ENCODE measurements at regions not wholly inside any gene's neighbourhood (a gene's known extent, or its start where the extent isn't known, plus 50 kb on each side); places are given as distances from the start of the nearest gene placed in this dataset.

- Mint-ChIP-seq H3K27ac (ENCODE audit: unreplicated experiment) (no peak overlapping the region), H3K36me3 (ENCODE audit: unreplicated experiment) (no peaks in the 10 kb centered on the region), H3K27me3 (ENCODE audit: unreplicated experiment) (no peaks in the 10 kb centered on the region), H3K4me1 (ENCODE audit: low read depth, unreplicated experiment) (no peaks in the 10 kb centered on the region), H3K9me3 (ENCODE audit: unreplicated experiment) (no peaks in the 10 kb centered on the region), H3K4me3 (ENCODE audit: unreplicated experiment) (no peak overlapping the region)
- TF ChIP-seq CTCF (IDR thresholded peaks at IDR 0.05; ENCODE audit: partially characterized antibody, unreplicated experiment), result no peak
- DNase-seq, result no peak
These were observed 250.0 kb downstream of the EPM2A start for GRCh38 chr6:145485288-145485687.

GRCh38 chr6:145486306-145486705, 249.0 kb downstream of the EPM2A start:
- H3K9me3 Mint-ChIP-seq (ENCODE audit: unreplicated experiment), result no peaks in the 10 kb centered on the region
- no peaks in the 10 kb centered on the region for H3K36me3 Mint-ChIP-seq (ENCODE audit: unreplicated experiment)
- no peaks in the 10 kb centered on the region for H3K27me3 Mint-ChIP-seq (ENCODE audit: unreplicated experiment)
- no peak for TF ChIP-seq CTCF (IDR thresholded peaks at IDR 0.05; ENCODE audit: partially characterized antibody, unreplicated experiment)
- H3K27ac Mint-ChIP-seq (ENCODE audit: unreplicated experiment), result no peak overlapping the region
- no peak for DNase-seq
- H3K4me3 Mint-ChIP-seq (ENCODE audit: unreplicated experiment), result no peak overlapping the region
- no peaks in the 10 kb centered on the region for H3K4me1 Mint-ChIP-seq (ENCODE audit: low read depth, unreplicated experiment)

GRCh38 chr6:145489583-145489982, 245.7 kb downstream of the EPM2A start:
- peaks cover 3% of the 10 kb centered on the region for H3K27me3 Mint-ChIP-seq (ENCODE audit: unreplicated experiment)
- H3K27ac Mint-ChIP-seq (ENCODE audit: unreplicated experiment), result no peak overlapping the region
- H3K4me3 Mint-ChIP-seq (ENCODE audit: unreplicated experiment), result no peak overlapping the region
- H3K9me3 Mint-ChIP-seq (ENCODE audit: unreplicated experiment), result no peaks in the 10 kb centered on the region
- no peaks in the 10 kb centered on the region for H3K36me3 Mint-ChIP-seq (ENCODE audit: unreplicated experiment)
- DNase-seq, result no peak
- no peaks in the 10 kb centered on the region for H3K4me1 Mint-ChIP-seq (ENCODE audit: low read depth, unreplicated experiment)
- no peak for TF ChIP-seq CTCF (IDR thresholded peaks at IDR 0.05; ENCODE audit: partially characterized antibody, unreplicated experiment)

- Mint-ChIP-seq H3K4me3 (ENCODE audit: unreplicated experiment) (no peak overlapping the region), H3K27me3 (ENCODE audit: unreplicated experiment) (peaks cover 3% of the 10 kb centered on the region), H3K4me1 (ENCODE audit: low read depth, unreplicated experiment) (no peaks in the 10 kb centered on the region), H3K36me3 (ENCODE audit: unreplicated experiment) (no peaks in the 10 kb centered on the region), H3K9me3 (ENCODE audit: unreplicated experiment) (no peaks in the 10 kb centered on the region), H3K27ac (ENCODE audit: unreplicated experiment) (no peak overlapping the region)
- no peak for DNase-seq
- TF ChIP-seq CTCF (IDR thresholded peaks at IDR 0.05; ENCODE audit: partially characterized antibody, unreplicated experiment), result no peak
These were observed 245.3 kb downstream of the EPM2A start for GRCh38 chr6:145490068-145490467.

- no peak overlapping the region for H3K27ac Mint-ChIP-seq (ENCODE audit: unreplicated experiment)
- no peaks in the 10 kb centered on the region for H3K4me1 Mint-ChIP-seq (ENCODE audit: low read depth, unreplicated experiment)
- no peak for TF ChIP-seq CTCF (IDR thresholded peaks at IDR 0.05; ENCODE audit: partially characterized antibody, unreplicated experiment)
- H3K27me3 Mint-ChIP-seq (ENCODE audit: unreplicated experiment), result peaks cover 3% of the 10 kb centered on the region
- H3K4me3 Mint-ChIP-seq (ENCODE audit: unreplicated experiment), result no peak overlapping the region
- no peaks in the 10 kb centered on the region for H3K36me3 Mint-ChIP-seq (ENCODE audit: unreplicated experiment)
- no peaks in the 10 kb centered on the region for H3K9me3 Mint-ChIP-seq (ENCODE audit: unreplicated experiment)
- no peak for DNase-seq
These were observed 244.2 kb downstream of the EPM2A start for GRCh38 chr6:145491126-145491525.
